GM23248 (cell line): ENCODE measurements at regions not wholly inside any gene's neighbourhood (a gene's known extent, or its start where the extent isn't known, plus 50 kb on each side); places are given as distances from the start of the nearest gene placed in this dataset.

Experiments used
- DNase-seq: peaks from one replicate; pipeline ENCODE4 v3.0.0-alpha.2; 2015
- H2AFZ ChIP-seq: fragments of 200-600 bp; sonication (generic); 2 replicates; pipeline ENCODE4 v1.6.1; 2016; ENCODE audit warnings: antibody characterized with exemption
- H3F3A ChIP-seq: fragments of 200-600 bp; sonication (generic); 2 replicates; pipeline ENCODE4 v1.6.1; 2016; ENCODE audit warnings: mild to moderate bottlenecking, antibody characterized with exemption, mixed run types; ENCODE audit not compliant: insufficient read depth
- H3K27ac ChIP-seq: fragments of 200-600 bp; sonication (generic); 2 replicates; pipeline ENCODE4 v1.5.1; 2016; ENCODE audit warnings: mild to moderate bottlenecking
- H3K27me3 ChIP-seq: fragments of 200-600 bp; sonication (generic); replicated peaks from 2 replicates; pipeline ENCODE4 v1.6.1; 2016; ENCODE audit warnings: mild to moderate bottlenecking; ENCODE audit not compliant: insufficient read depth
- H3K36me3 ChIP-seq: fragments of 200-600 bp; sonication (generic); 2 replicates; pipeline ENCODE4 v1.6.1; 2016; ENCODE audit warnings: low read depth, mild to moderate bottlenecking
- H3K4me1 ChIP-seq: fragments of 200-600 bp; sonication (generic); 2 replicates; pipeline ENCODE4 v1.6.1; 2016; ENCODE audit warnings: mild to moderate bottlenecking; ENCODE audit not compliant: insufficient read depth
- H3K4me2 ChIP-seq: fragments of 200-600 bp; sonication (generic); one replicate; pipeline ENCODE4 v1.6.1; 2016; ENCODE audit warnings: mild to moderate bottlenecking; ENCODE audit not compliant: unreplicated experiment
- H3K4me3 ChIP-seq: fragments of 200-600 bp; sonication (generic); 2 replicates; pipeline ENCODE4 v1.5.1; 2016; ENCODE audit warnings: mild to moderate bottlenecking
- H3K79me2 ChIP-seq: fragments of 200-600 bp; sonication (generic); 2 replicates; pipeline ENCODE4 v1.6.1; 2016; ENCODE audit warnings: mild to moderate bottlenecking; ENCODE audit not compliant: insufficient read depth
- H3K9ac ChIP-seq: fragments of 200-600 bp; sonication (generic); 2 replicates; pipeline ENCODE4 v1.6.1; 2016; ENCODE audit warnings: mild to moderate bottlenecking
- H3K9me2 ChIP-seq: fragments of 200-600 bp; sonication (generic); 2 replicates; pipeline ENCODE4 v1.6.1; 2016; ENCODE audit warnings: mixed run types, mild to moderate bottlenecking, moderate library complexity; ENCODE audit not compliant: insufficient read depth
- H3K9me3 ChIP-seq: fragments of 200-600 bp; sonication (generic); one replicate; pipeline ENCODE4 v1.6.1; 2017; ENCODE audit warnings: low read depth
- H4K20me1 ChIP-seq: fragments of 200-600 bp; sonication (generic); 2 replicates; pipeline ENCODE4 v1.6.0; 2016; ENCODE audit not compliant: insufficient read depth
- EZH2 ChIP-seq: fragments of 200-600 bp; sonication (generic); IDR thresholded peaks from 2 replicates; pipeline ENCODE4 v1.6.1; 2018; ENCODE audit warnings: antibody characterized with exemption, mild to moderate bottlenecking; ENCODE audit not compliant: insufficient read depth, poor library complexity, severe bottlenecking
- EZH2phosphoT487 ChIP-seq: fragments of 200-600 bp; sonication (generic); IDR thresholded peaks from 2 replicates; pipeline ENCODE4 v1.6.1; 2018; ENCODE audit warnings: antibody characterized with exemption, moderate library complexity, mild to moderate bottlenecking, low read depth; ENCODE audit not compliant: insufficient read depth
- WGBS, 2 experiments: methylation state at CpG; one replicate each; pipeline ENCODE4 v1.1.6; 2015 to 2017; ENCODE audit warnings: low lambda C conversion rate in 2 of 2, low coverage in 1 of 2; ENCODE audit errors: missing lambda C conversion rate in 2 of 2; 5-methylcytosine and 5-hydroxymethylcytosine counted together
- in situ Hi-C: fragments of 300-500 bp; cut with MboI; formaldehyde crosslinking; loops from 2 replicates; pipeline ENCODE4 v1.15.0; 2020

GRCh38 chr5:12624776-12625560 is 720.7 kb upstream of the CTNND2 start:
- no peaks in the 10 kb centered on the region for H3K36me3 ChIP-seq
- H3K4me1 ChIP-seq, result no peaks in the 10 kb centered on the region
- no peak overlapping the region for H3K4me2 ChIP-seq
- no peak for DNase-seq
- no peak overlapping the region for H3K9ac ChIP-seq
- H3K9me3 ChIP-seq, result no peaks in the 10 kb centered on the region
- WGBS, 2 experiments, result 21 to 29% methylated on average over 4 of the region's 4 CpGs
- no peaks in the 10 kb centered on the region for H4K20me1 ChIP-seq
- in situ Hi-C loops, result no loop called here
- H3K9me2 ChIP-seq, result no peaks in the 10 kb centered on the region
- no peaks in the 10 kb centered on the region for H3K27me3 ChIP-seq
- no peak overlapping the region for H3K4me3 ChIP-seq
- TF ChIP-seq EZH2phosphoT487 (no peak), EZH2 (no peak)
- no peaks in the 10 kb centered on the region for H3F3A ChIP-seq
- H3K27ac ChIP-seq, result no peak overlapping the region
- no peak overlapping the region for H2AFZ ChIP-seq
- no peaks in the 10 kb centered on the region for H3K79me2 ChIP-seq

- in situ Hi-C loops, result no loop called here
- Histone ChIP-seq H3K4me3 (no peak overlapping the region), H3K4me2 (no peak overlapping the region), H3K79me2 (no peaks in the 10 kb centered on the region), H3F3A (no peaks in the 10 kb centered on the region), H2AFZ (no peak overlapping the region), H3K9me3 (no peaks in the 10 kb centered on the region), H3K4me1 (no peaks in the 10 kb centered on the region), H3K27ac (no peak overlapping the region), H3K9ac (no peak overlapping the region), H4K20me1 (no peaks in the 10 kb centered on the region), H3K27me3 (no peaks in the 10 kb centered on the region), H3K9me2 (no peaks in the 10 kb centered on the region), H3K36me3 (no peaks in the 10 kb centered on the region)
- 0 to 5% methylated on average over 1 of the region's 1 CpG for WGBS, 2 experiments
- TF ChIP-seq EZH2 (no peak), EZH2phosphoT487 (no peak)
- no peak for DNase-seq
Measured at GRCh38 chr5:12623408-12623807, 719.2 kb upstream of the CTNND2 start.

- H3K27me3 ChIP-seq, result no peaks in the 10 kb centered on the region
- 4 to 7% methylated on average over 4 of the region's 4 CpGs for WGBS, 2 experiments
- H3K9me2 ChIP-seq, result no peaks in the 10 kb centered on the region
- H3K9ac ChIP-seq, result no peak overlapping the region
- no peaks in the 10 kb centered on the region for H4K20me1 ChIP-seq
- H3K36me3 ChIP-seq, result no peaks in the 10 kb centered on the region
- DNase-seq, result no peak
- H3K9me3 ChIP-seq, result no peaks in the 10 kb centered on the region
- TF ChIP-seq EZH2phosphoT487 (no peak), EZH2 (no peak)
- H3K79me2 ChIP-seq, result no peaks in the 10 kb centered on the region
- no peak overlapping the region for H3K4me3 ChIP-seq
- H3K27ac ChIP-seq, result no peak overlapping the region
- H3F3A ChIP-seq, result no peaks in the 10 kb centered on the region
- in situ Hi-C loops, result no loop called here
- no peak overlapping the region for H3K4me2 ChIP-seq
- no peaks in the 10 kb centered on the region for H3K4me1 ChIP-seq
- H2AFZ ChIP-seq, result no peak overlapping the region
Measured at GRCh38 chr5:12616093-12616492, 711.8 kb upstream of the CTNND2 start.

- Histone ChIP-seq H3K4me1 (no peaks in the 10 kb centered on the region), H3K79me2 (no peaks in the 10 kb centered on the region), H3K9me3 (no peaks in the 10 kb centered on the region), H3K4me3 (no peak overlapping the region), H4K20me1 (no peaks in the 10 kb centered on the region), H3K9ac (no peak overlapping the region), H3K27ac (no peak overlapping the region), H3F3A (no peaks in the 10 kb centered on the region), H2AFZ (no peak overlapping the region), H3K27me3 (no peaks in the 10 kb centered on the region), H3K4me2 (no peak overlapping the region), H3K36me3 (no peaks in the 10 kb centered on the region), H3K9me2 (no peaks in the 10 kb centered on the region)
- no peak for DNase-seq
- in situ Hi-C loops, result no loop called here
- TF ChIP-seq EZH2phosphoT487 (no peak), EZH2 (no peak)
- 27 to 31% methylated on average over 3 of the region's 3 CpGs for WGBS, 2 experiments
Measured at GRCh38 chr5:12615141-12615820, 711.0 kb upstream of the CTNND2 start.
